Bronchial epithelial cell (primary cell): ENCODE measurements at regions not wholly inside any gene's neighbourhood (a gene's known extent, or its start where the extent isn't known, plus 50 kb on each side); places are given as distances from the start of the nearest gene placed in this dataset.

Experiments
- DNase-seq: peaks from one replicate; pipeline ENCODE4 v3.0.0-alpha.2; 2010; ENCODE audit warnings: low read depth
- FAIRE-seq: peaks from 2 replicates; lab custom pipeline; 2011; peaks lifted over from hg19 to GRCh38; lab: Jason Lieb, UNC
- H3K27me3 ChIP-seq: 2 replicates; pipeline ENCODE4 v1.5.1; 2011; ENCODE audit warnings: low read length; ENCODE audit not compliant: control insufficient read depth, insufficient read depth
- H3K36me3 ChIP-seq: 2 replicates; pipeline ENCODE4 v1.5.1; 2011; ENCODE audit warnings: low read length; ENCODE audit not compliant: control insufficient read depth, insufficient read depth
- H3K4me3 ChIP-seq: 2 replicates; pipeline ENCODE4 v1.5.1; 2011; ENCODE audit warnings: mild to moderate bottlenecking, low read depth, low read length, control low read depth
- TF ChIP-seq, protein P1 (sequence below): IDR thresholded peaks from 2 replicates; pipeline ENCODE4 v1.5.1; 2011; ENCODE audit warnings: mild to moderate bottlenecking, moderate library complexity, low read length, control low read depth, inconsistent platforms; ENCODE audit not compliant: insufficient read depth, severe bottlenecking

DNA sequence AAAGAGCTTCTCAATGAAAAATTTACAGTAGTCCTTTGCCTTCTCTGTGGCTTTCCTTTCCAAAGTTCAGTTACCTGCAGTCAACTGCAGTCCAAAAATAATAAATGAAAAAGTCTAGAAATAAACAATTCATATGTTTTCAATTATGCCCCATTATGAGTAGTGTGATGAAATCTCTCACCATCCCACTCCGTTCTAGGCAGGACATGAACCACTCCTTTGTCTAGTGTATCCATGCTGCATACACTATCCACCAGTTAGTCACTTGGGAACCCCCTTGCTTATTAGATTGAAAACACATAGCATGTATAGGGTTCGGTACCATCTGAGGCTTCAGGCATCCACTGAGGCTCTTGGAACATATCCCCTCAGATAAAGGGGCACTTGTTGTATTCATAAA lies 80.6 kb upstream of the EYA4 start:
- FAIRE-seq: no peak
- no peaks in the 10 kb centered on the region for H3K36me3 ChIP-seq
- TF ChIP-seq, protein P1, sequence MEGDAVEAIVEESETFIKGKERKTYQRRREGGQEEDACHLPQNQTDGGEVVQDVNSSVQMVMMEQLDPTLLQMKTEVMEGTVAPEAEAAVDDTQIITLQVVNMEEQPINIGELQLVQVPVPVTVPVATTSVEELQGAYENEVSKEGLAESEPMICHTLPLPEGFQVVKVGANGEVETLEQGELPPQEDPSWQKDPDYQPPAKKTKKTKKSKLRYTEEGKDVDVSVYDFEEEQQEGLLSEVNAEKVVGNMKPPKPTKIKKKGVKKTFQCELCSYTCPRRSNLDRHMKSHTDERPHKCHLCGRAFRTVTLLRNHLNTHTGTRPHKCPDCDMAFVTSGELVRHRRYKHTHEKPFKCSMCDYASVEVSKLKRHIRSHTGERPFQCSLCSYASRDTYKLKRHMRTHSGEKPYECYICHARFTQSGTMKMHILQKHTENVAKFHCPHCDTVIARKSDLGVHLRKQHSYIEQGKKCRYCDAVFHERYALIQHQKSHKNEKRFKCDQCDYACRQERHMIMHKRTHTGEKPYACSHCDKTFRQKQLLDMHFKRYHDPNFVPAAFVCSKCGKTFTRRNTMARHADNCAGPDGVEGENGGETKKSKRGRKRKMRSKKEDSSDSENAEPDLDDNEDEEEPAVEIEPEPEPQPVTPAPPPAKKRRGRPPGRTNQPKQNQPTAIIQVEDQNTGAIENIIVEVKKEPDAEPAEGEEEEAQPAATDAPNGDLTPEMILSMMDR: no peak
- H3K27me3 ChIP-seq: no peaks in the 10 kb centered on the region
- no peak for DNase-seq
- no peak overlapping the region for H3K4me3 ChIP-seq

DNA sequence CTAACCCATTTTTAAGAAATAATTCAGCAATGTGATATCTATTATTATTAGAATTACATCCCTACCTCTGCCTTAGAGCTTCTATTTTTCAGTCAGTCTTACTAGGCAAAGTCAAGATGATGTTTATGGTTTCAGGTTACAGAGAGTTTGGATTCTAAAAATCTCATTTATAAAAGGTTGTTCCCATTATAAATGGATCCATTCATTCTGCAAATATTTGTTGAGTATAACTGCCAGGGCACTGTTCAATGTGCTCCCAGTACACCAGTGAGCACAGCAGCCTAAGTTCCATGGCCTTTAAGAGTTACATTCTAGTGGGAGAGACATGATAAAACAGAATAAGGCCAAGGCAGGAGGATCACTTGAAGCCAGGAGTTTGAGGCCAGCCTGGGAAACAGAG lies 75.9 kb upstream of the EYA4 start:
- no peak overlapping the region for H3K4me3 ChIP-seq
- TF ChIP-seq, protein P1: no peak
- H3K27me3 ChIP-seq: no peaks in the 10 kb centered on the region
- no peak for FAIRE-seq
- DNase-seq: no peak
- no peaks in the 10 kb centered on the region for H3K36me3 ChIP-seq

DNA sequence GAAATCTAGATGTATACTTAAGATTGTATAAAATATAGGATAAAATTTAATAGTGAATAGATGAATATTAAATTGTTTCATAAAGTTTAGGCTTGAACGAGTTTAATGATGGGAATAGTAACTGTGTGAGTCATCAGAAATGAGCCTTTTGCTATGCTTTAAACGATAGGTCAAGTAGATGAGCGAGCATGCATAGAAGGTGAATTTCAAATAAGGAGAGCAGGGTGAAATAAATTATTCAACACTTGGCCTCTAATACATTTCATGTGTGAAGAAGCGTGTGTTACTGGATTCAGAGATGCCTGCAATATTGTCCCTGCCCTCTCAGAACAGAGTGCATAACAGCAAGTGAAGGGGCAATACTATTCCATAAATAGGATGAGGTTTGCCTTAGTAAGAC lies 74.4 kb upstream of the EYA4 start:
- TF ChIP-seq, protein P1: no peak
- Histone ChIP-seq H3K27me3 (no peaks in the 10 kb centered on the region), H3K4me3 (no peak overlapping the region), H3K36me3 (no peaks in the 10 kb centered on the region)
- FAIRE-seq (no peak), DNase-seq (no peak)

DNA sequence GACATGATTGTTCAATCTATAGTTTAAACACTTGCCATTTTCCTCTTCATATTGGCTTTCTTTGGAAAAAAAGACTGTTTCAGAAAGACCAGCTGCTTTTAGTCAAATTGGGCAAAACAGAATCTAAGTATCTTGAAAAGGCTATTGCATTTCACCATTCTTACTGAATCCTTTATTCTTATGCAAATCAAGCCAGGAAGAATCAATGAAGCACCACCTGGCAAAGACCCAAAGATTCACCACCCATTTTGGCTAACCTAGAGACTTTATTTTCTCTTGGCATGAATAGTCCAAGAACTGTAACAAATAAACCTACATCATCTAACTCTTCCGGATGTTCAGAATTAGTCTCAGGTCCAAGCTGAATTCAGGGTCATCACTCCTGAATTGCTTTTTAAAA lies 71.3 kb upstream of the EYA4 start:
- Histone ChIP-seq H3K4me3 (no peak overlapping the region), H3K36me3 (no peaks in the 10 kb centered on the region), H3K27me3 (no peaks in the 10 kb centered on the region)
- FAIRE-seq (no peak), DNase-seq (no peak)
- TF ChIP-seq, protein P1: no peak

DNA sequence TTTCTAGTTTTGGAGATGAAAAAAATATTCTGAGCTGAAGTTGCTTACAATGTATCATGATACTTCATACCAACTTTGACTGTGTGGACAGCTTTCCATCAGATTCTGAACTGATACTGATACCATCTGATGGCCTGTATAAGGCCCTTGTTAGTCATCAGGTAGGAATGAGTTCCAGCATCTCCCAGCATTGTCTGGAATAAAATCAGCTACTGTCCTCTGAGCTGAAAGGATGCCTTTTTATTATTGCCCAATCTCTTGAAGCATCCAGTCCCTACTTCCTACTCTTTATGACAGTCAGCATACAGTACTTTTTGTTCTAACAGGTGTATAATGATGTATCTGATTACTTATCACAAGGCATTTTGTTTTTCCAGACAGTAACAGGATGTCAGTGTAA lies 70.6 kb upstream of the EYA4 start:
- FAIRE-seq (no peak), DNase-seq (peak; percentile 30)
- H3K36me3 ChIP-seq: no peaks in the 10 kb centered on the region
- no peak overlapping the region for H3K4me3 ChIP-seq
- H3K27me3 ChIP-seq: no peaks in the 10 kb centered on the region
- TF ChIP-seq, protein P1: no peak

DNA sequence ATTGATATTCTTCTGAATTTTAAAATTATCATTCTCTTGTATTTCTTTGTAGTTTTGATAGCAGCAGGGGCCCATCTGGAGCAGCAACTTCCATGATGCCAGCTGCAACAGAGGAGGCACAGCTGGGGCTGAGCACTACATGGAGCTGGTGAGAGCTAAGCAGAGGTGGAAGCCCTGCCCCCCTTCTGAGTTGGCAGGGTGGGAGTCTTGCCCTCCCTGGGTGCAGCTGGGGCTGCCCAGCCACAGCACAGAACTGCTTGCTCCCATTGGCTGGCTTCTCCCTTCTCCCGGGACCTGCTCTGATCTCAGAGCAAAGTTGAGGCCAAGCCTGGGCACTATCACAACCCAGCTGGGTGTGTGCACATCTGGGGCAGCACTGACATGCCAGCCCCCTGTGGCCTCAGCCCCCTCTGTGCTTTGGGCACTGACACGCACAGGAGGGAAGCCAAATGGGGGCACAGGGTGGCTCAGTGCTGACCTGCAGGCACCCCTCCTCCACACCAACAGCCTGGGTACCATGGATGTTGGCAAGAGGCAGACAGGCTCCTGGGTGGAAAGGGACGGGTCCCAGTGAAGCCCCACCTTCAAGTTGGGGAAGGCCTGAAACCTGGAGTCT lies 69.1 kb upstream of the EYA4 start:
- Histone ChIP-seq H3K27me3 (no peaks in the 10 kb centered on the region), H3K36me3 (no peaks in the 10 kb centered on the region), H3K4me3 (no peak overlapping the region)
- FAIRE-seq (no peak), DNase-seq (no peak)
- TF ChIP-seq, protein P1: no peak
